NCI-H1930 (cell line): ENCODE measurements at regions not wholly inside any gene's neighbourhood (a gene's known extent, or its start where the extent isn't known, plus 50 kb on each side); places are given as distances from the start of the nearest gene placed in this dataset.

Experiments
- DNase-seq, 2 experiments: peaks; one replicate each; lab custom pipeline; 2025; lab: John Stamatoyannopoulos, UW

DNA sequence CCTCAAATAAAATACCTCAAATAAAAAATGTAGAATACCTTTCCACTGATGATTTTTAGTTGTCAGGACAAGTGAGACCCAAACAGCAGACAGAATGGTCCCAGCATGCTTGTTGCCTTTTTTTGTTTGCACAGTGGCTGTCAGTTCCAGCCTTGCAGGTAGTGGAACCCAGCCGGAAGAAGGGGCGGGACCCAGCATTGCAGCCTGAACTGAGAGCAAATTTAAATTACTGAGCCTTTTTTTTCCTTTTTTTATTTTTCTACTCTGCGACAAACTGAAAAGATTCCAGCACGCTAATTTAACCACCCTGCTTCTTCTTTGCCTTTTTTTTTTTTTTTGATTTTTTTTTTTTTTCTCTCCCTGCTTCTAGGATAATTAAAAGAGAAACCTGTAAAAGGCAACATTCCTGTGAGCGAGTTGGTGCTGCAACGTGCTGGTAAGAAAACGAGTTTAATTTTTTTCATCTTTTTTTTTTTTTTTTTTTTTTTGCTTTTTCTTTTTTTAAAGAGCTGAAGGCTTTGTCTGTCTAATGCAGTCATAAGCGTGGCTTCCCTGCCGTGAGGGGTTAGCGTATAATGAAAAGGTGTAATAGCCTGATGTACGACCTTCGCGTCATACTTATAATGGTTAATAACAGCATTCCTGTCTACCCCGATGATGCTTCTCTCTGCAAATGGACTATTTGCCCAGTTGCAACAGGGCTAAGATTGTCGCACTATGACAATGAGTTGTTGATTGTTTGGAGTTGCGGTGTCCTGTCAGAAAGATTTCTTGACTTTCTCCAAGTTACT, 555.3 kb upstream of the CELF2 start:
- no peak for DNase-seq

DNA sequence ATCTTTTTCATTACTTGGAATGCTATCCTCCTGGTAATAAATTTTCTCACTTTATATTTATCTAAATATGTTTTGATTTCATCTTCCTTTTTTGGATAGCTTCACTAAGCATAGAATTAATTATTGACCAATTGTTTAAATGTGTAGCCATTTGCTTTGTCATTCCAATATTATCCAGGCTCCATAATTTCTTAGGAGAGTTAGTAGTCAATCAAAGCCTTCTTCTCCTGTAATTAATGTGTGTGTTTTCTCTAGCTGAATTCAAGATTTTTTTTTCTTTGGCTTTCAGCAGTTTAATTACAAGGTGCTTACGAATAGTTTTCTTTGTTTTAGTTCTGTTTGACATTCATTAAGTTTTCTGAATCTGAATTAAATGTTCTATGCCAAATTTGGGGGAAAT, 545.9 kb upstream of the CELF2 start:
- no peak for DNase-seq

DNA sequence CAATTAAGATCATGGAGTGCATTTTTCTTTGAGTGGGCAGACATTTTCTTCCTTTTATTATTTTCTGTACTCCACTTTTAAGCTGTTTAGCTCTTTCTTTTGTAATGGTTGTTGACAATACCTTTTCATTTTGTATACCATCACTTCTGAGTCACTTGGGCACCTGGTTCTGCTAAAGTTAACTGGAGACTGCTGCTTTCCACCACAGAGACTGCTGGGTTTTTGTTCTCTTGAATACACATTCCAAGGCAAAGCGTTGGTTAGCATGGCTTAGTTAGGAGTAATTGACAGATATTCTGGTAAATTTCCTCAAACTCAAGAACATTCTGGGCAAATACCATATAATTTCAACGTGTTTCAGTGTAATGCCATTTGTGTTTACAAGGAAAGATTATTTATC, 541.9 kb upstream of the CELF2 start:
- DNase-seq, result no peak

DNA sequence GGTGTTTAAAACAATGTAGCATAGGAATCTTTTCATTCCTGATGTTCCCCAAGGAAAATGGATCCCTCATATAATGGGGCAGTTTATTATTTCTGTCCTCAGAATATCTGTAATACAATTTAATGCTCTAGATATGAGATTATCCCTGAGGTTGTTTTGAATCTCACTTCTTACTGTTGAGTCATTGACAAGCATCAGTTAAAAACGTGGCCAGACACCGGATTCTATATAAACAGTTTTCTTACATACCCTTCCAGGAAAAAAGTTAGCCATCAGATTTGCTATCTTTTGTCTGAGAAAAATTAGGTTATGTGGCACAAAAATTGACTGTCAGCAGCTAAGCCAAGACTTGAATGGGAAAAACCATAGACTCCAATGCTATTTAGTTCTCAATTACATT, 539.8 kb upstream of the CELF2 start:
- no peak for DNase-seq

DNA sequence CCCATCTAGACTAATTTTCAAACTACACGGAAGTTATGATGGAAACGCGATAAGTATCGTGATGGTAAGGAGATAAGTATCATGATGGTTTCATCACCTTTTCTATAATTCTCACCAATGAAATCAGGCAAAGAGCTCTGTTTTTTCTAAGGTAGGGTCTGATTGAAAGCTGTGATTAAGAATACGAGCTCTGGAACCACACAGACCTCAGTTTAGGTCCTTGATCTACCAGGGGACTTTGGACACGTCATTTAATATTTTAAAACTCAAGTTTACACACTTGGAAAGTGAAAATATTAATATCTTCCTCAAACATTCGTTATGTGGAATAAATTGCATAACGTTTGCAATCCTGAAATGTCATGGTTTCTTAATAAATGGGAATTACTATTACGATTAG, 538.2 kb upstream of the CELF2 start:
- DNase-seq, result no peak

DNA sequence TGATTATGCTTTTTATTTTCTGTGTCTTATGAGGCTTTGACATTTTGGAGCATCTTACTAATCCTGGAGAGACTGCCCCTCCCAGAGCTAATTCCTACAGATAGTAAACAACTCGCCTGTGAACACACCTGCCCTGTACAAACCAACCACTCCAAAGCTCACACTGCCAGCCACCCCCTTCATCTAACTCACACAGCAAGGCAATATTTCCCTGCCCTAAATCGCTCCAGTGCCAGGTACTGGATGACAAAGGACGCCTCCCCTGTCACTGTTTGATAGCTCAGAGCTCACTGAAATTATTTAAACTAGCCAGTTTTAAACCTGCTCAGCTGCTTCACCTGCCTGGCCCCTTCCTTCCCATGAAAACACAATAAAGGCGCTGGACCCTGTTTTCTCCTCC, 535.1 kb upstream of the CELF2 start:
- no peak for DNase-seq

DNA sequence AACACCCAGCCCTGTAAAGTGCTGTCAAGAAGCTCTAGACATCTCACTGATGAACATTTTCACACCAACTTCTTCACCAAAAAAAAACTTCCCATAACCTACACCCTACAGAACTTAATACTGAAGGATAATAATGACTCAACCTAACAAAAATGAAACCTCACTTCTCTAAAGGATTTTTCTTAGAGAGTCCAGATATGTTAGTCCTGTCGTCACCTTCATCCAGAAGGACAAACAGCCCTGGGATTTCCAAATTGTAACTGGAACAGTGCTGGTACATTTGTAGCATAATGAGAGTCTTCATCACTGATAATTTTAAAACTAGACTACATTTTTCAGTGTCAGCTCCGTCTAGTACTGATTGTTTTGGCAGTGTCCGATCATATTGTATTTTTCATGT, 528.6 kb upstream of the CELF2 start:
- no peak for DNase-seq

DNA sequence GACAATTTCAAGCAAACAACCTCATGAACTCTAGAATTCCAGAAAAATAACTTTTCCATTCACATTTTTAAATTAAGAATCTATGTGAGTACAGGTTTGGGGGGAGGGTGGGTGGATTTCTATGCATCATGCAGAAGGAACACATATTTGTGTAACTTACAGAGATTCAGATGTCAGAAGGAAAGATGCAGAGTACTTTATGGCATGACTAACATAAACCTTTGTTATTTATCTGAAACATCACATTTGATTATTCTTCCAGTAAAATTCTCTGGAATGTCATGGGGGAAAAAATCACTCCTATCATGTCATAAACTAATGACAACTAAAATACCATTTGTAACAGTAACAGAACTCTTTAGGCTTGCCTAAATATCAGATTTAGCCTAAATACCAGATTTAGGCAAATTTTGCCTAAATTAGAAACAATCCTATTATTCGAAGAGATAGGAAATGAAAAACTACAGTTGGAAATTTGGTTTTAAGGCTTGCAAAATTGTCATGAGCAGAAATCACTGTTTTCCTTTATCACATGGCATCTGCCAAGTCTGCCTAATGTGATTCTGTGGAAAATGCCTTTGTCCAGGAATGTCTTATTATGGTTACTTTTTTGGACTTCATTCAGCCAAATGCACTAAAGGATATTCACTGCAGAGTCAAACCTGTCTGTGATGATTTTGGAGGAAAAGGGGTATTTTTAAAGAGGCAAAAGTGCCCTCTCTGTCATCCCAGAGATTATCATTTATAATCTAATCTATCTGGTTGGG, 527.7 kb upstream of the CELF2 start:
- no peak for DNase-seq

DNA sequence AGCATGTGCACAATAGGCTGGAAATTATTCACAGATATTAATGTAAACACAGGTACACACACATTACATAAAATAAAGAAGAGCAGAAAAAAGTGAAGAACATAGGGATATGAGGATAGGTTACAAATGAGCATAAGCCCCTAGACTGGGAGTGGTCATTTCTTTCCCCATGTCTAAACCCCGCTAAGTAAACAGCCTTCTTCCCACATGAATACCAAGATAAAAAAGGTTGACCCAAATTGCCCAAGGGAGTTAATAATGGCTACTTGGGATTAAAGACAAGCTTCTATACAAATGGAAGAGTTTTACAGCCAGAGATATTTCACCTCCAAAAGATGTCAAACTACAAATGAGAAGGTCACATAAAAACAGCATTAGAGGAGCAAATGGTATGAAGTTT, 527.1 kb upstream of the CELF2 start:
- DNase-seq, result no peak

DNA sequence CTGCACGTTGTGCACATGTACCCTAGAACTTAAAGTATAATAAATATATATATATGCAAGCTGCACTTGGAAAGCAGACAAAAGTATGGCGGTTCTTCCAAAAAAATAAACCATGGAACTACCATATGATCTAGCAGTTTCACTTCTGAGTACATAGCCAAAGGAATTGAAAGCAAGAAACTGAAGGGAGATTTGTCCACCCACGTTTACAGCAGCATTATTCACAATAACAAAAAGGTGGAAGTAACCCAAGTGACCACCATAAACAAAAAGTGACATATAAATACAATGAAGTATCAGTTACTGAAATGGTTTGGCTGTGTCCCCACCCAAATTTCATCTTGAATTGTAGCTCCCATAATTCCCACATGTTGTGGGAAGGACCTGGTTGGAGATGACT, 525.3 kb upstream of the CELF2 start:
- no peak for DNase-seq

DNA sequence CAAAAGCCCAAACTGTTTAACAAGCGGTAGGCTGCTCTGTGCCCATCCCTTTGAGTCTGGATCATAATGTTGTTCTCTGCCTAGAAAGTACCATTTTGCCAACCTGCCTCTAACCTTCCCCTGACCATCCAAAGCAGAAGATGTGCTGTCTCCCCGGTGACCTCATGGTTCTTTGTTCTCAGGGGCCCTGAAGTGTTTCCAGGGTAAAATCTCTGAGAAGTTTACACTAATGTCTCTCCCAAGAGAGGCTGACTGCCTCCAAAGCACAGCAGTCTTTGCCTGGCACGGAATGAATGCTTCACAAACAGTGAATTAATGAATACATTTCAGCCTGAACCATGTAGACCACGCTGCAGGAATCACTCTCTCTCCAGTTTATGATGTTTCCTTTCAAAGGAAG, 523.8 kb upstream of the CELF2 start:
- no peak for DNase-seq

DNA sequence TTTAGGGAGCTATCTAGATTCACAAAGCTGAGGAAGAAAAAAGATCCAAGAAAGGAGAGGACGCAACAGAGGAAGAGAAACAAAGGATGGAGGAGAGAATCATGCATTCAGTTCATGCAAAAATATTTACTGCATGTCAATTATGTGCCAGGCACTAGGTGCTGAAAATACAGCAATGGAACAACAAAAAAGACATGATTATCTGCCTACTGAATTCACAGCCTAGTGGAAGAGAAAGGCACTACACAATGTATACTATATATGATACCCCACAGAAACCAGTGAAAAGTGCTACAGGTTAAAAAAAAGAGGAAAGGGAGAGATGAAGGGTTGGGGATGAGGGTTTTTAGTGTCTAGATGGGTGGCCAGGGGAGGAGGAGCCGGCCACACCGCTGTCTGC, 520.4 kb upstream of the CELF2 start:
- DNase-seq, result no peak

DNA sequence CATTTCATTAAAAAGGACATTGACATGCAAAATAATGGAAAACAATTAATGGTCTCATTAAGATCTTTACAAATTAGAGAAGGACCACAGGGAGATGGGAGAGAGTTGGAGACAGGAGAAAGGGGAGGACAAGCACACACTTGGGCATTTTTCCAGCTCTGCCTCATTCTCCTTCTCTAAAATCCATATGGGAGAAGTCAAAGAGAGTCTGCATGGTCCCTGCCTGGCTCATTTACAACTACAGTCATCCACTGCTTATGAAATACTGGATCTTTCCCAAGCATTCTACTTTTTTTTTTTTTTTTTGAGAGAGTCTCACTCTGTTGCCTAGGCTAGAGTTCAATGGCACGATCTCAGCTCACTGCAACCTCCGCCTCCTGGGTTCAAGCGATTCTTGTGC, 518.9 kb upstream of the CELF2 start:
- DNase-seq, result no peak

DNA sequence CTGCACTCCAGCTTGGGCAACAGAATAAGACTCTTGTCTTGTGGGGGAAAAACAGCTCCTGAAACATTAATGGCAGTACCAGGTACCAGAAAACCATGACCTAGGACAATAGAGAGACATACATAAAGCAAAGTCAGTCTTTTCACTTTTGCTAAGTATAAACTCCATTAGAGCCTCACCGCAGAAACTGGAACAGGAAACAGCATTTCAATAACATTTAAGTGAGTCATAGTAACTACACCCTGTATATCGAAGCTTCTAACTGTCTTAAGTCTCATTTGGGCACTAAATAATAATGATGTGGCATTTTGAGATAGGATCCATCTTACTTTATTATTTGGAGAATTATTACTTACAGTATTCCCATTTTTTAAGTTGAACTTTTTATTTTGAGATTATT, 517.8 kb upstream of the CELF2 start:
- DNase-seq, result no peak

DNA sequence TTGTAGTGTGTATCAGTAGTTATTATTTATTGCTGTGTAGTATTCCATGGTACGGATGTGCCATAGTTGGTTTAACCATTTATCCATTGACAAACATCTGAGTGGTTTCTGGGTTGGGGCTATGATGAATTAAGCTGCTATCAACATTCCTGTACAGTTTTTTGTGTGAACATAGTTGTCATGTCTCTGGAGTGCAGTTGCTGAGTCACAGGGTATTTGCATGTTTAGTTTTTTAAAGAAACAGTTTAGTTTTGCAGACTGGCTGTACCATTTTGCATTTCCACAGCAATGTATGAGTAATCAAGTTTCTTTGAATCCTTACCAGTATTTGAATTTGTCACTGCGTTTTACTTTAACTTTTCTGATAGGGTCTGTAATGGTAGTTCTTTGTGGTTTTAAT, 516.7 kb upstream of the CELF2 start:
- no peak for DNase-seq

DNA sequence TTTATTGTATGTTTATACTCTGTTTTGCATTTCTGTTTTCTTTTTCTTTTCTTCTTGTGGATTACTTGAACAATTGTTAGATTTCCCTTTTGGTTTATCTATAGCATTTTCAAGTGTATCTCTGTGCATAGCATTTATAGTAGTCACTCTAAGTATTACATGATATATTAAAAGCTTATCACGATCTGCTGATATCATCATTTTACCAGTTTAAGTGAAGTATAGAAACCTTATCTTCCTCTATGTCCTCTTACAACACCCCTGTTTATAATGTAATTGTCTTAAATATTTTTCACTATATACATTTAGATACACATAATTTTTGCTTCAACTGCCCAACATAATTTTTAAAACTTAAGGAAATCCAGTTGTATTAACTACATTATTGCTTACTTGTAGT, 513.9 kb upstream of the CELF2 start:
- no peak for DNase-seq

DNA sequence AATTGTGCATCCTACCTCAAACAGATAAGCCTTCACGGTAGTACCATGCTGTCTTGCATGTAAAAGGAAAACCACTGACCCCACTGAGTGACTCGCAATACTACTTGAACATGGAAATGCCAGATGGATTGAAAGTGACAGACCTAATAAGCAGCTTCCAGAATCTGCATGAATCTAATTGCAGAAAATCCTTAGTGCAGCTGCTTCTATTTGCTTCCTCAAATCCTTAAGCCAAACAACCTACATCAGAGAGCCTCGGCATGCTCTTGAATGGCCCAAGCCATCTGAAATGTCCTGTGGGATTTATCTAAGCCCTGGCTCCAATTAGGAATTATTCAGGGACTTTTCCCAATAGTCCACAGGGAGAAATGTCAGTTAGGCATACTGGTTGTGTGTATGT, 509.5 kb upstream of the CELF2 start:
- no peak for DNase-seq

DNA sequence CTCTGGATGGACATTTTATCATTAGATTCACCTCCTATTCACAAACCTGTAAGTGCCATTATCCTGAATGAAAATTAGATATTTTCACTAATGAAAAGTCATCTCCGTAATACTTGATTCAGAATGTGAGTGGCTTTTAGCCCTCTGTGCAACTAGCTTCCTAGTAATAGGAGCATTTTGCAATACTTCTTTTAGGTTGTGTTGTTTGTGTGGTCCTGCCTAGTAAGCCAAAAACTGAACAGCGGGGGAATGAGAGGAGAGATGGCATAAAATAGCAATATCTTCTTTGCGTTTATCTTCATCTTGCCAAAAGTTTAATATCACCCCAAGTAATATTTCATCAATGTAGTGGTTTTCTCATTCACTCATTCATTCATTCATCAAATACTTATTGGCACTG, 507.5 kb upstream of the CELF2 start:
- no peak for DNase-seq

DNA sequence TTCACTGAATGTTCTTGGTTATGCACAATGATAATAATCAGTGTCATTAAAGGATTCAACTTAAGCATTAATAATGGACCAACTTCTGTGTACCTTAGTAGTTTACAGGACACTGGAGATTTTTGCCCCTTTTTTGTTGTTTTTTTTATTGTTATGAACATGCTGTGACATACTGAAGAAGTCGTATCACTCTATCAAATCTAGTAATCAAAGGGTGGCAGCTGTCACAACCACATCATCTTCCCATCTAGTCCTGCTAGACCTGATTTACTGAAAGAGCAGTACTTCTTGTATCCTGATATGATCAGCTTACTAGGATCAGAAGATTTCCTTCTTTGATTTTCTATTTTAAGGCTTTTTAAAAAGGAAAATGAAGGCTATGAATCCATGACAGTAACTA, 504.6 kb upstream of the CELF2 start:
- no peak for DNase-seq

DNA sequence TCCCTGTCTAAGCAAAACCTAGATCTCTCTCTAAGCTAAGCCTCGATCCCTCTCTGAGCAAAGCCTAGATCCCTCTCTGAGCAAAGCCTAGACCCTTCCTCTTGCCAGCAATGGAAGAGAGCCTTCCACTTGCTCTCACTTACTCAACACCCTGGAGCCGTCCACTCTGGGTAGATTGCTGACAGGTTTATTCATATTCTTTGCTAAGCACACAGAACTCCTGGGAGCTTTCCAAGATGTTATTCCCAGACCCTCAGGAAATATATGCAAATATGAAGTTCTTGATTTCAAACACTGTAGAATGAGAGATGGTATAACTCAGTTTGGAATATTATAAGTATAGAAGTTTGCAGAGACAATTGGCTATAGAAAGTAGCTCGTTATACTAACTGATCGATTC, 503.8 kb upstream of the CELF2 start:
- DNase-seq, result no peak

DNA sequence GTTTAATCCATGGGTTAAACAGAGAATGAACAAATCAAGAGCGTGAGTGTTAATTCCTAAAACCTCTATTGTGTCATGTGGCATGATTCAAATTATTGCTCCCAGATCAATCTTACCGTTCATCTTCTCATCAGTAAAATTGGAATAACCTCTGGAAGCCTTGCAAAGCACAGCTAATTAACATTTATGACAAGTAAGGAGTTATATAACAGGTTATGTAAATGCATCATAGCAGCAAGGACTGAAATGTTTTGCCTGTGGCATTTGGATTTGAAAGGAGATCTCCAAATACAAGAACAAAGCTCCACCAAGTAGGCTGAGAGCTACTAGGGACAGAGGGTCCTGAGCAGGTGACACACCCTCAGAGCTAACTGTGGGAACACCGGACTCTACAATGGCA, 502.9 kb upstream of the CELF2 start:
- DNase-seq, result no peak

DNA sequence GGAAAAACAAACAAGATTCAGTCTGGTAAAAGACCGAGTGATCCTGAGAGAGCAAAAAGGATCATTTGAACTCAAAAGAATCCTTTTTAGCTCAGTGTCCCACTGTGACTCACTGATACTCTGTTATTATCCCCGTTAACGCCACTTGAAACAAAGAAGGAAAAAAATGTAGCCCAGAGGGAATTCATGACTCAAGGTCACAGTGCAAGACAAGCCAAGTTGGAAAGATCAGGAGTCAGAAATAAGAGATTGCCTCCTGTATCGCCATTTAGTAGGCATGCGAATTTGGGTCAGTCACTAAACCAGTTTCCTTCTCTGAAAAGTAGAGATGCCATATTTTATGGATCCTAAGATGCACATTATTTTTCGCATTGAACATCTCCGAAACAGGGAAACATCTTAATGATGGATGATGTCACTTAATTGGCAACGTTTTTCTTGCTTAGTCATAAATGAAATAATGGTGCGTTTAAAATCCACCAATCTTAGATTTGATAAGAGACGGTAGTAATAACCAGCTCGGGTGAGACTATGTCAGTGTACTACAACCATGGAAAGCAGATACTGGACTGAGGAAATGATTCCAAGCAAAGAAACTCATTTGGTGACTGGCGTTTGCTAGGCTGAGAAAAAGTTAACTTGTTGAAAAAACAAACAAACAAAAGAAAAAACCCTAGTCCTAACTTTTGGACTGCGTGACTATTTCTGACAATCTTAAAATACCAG, 502.0 kb upstream of the CELF2 start:
- DNase-seq, result no peak
